B cell (primary cell): ENCODE measurements at regions not wholly inside any gene's neighbourhood (a gene's known extent, or its start where the extent isn't known, plus 50 kb on each side); places are given as distances from the start of the nearest gene placed in this dataset.

Experiments used
- CTCF ChIP-seq: fragments of 200-600 bp; IDR thresholded peaks from one replicate; pipeline ENCODE4 v1.8.0; 2022; ENCODE audit warnings: antibody characterized with exemption, mild to moderate bottlenecking
- EZH2 ChIP-seq: IDR thresholded peaks from 2 replicates; pipeline ENCODE4 v1.6.1; 2012; ENCODE audit warnings: borderline replicate concordance, low read depth, mild to moderate bottlenecking, moderate library complexity, low read length; ENCODE audit not compliant: insufficient read depth, poor library complexity, severe bottlenecking

GRCh38 chr1:232310541-232310940, 319.4 kb downstream of the SIPA1L2 start:
- TF ChIP-seq CTCF (no peak), EZH2 (no peak)
